GM12878 (cell line): ENCODE measurements at regions not wholly inside any gene's neighbourhood (a gene's known extent, or its start where the extent isn't known, plus 50 kb on each side); places are given as distances from the start of the nearest gene placed in this dataset.

ENCODE experiments used
- ATAC-seq: fragments of 200-7000 bp; cut with Tn5 transposase; 3 replicates; pipeline ENCODE4 v1.9.1; 2020; ENCODE audit warnings: mild to moderate bottlenecking, moderate library complexity
- BruUV-seq: library from RNA; stranded (reverse); fragments of 400-500 nt; replicated peaks from 2 replicates; lab custom pipeline; 2021; lab: Mats Ljungman, UMichigan
- CTCF ChIA-PET: fragments of 300-600 bp; sonication (Branson Sonifier 250); formaldehyde crosslinking; extraction: SDS; loops from one replicate; lab custom pipeline; 2021; ENCODE audit warnings: inconsistent platforms; lab: Yijun Ruan, JAX
- POLR2A ChIA-PET: fragments of 350-600 bp; formaldehyde crosslinking; extraction: SDS; loops from one replicate; lab custom pipeline; 2021; ENCODE audit warnings: inconsistent platforms; lab: Charles Lee
- RAD21 ChIA-PET: fragments of 300-600 bp; sonication (Branson Sonifier 250); formaldehyde crosslinking; loops from one replicate; lab custom pipeline; 2023; ENCODE audit warnings: antibody characterized with exemption; ENCODE audit not compliant: unreplicated experiment; lab: Charles Lee
- SMC1A ChIA-PET: fragments of 300-600 bp; sonication (Branson Sonifier 250); formaldehyde crosslinking; loops from one replicate; lab custom pipeline; 2023; ENCODE audit not compliant: unreplicated experiment, uncharacterized antibody; lab: Charles Lee
- DNase-seq: peaks from one replicate; pipeline ENCODE4 v3.0.0-alpha.2; 2011; ENCODE audit warnings: low read depth, low spot score
- FAIRE-seq: peaks from 3 replicates; lab custom pipeline; 2011; peaks lifted over from hg19 to GRCh38; lab: Jason Lieb, UNC
- H2AFZ ChIP-seq: 2 replicates; pipeline ENCODE4 v1.6.0; 2011; ENCODE audit warnings: low read depth, low read length, control low read depth; ENCODE audit not compliant: control insufficient read depth
- H3K27ac ChIP-seq: 2 replicates; pipeline ENCODE4 v1.5.1; 2011; ENCODE audit warnings: control low read depth; ENCODE audit not compliant: control insufficient read depth, insufficient read depth
- H3K27me3 ChIP-seq, 2 experiments: replicated peaks in 1 of 2; 2 replicates each; pipeline versions ENCODE4 v1.6.0 to v1.6.1; 2011; ENCODE audit warnings: low read length in 1 of 2; ENCODE audit not compliant: control insufficient read depth in 2 of 2, insufficient read depth in 2 of 2
- H3K36me3 ChIP-seq, 2 experiments: 2 replicates each; pipeline ENCODE4 v1.5.1; 2011; ENCODE audit warnings: low read length in 1 of 2; ENCODE audit not compliant: control insufficient read depth in 2 of 2, insufficient read depth in 2 of 2
- H3K4me1 ChIP-seq: 2 replicates; pipeline ENCODE4 v1.6.1; 2011; ENCODE audit warnings: mild to moderate bottlenecking, low read length, moderate library complexity, mixed read lengths; ENCODE audit not compliant: control insufficient read depth, insufficient read depth
- H3K4me2 ChIP-seq: 2 replicates; pipeline ENCODE4 v1.6.0; 2011; ENCODE audit warnings: control low read depth; ENCODE audit not compliant: control insufficient read depth, insufficient read depth
- H3K4me3 ChIP-seq: fragments of 200-600 bp; sonication (generic); 2 replicates; pipeline ENCODE4 v1.5.1; 2016
- H3K79me2 ChIP-seq: 2 replicates; pipeline ENCODE4 v1.6.0; 2011; ENCODE audit warnings: low read length; ENCODE audit not compliant: control insufficient read depth, insufficient read depth
- H3K9ac ChIP-seq: 2 replicates; pipeline ENCODE4 v1.8.0; 2011; ENCODE audit warnings: low read length, control low read depth, mixed read lengths; ENCODE audit not compliant: control insufficient read depth, insufficient read depth
- H3K9me3 ChIP-seq: replicated peaks from 3 replicates; pipeline ENCODE4 v1.5.1; 2011; ENCODE audit warnings: mild to moderate bottlenecking, low read length; ENCODE audit not compliant: control insufficient read depth, insufficient read depth
- H4K20me1 ChIP-seq: 2 replicates; pipeline ENCODE4 v1.6.0; 2011; ENCODE audit not compliant: control insufficient read depth, insufficient read depth
- DPF2 ChIP-seq: fragments of 450-650 bp; IDR thresholded peaks from 2 replicates; pipeline ENCODE4 v1.6.1; 2017; ENCODE audit warnings: mild to moderate bottlenecking
- GATAD2B ChIP-seq: fragments of 450-650 bp; conservative IDR thresholded peaks from 2 replicates; pipeline ENCODE4 v1.6.1; 2017; ENCODE audit warnings: low read depth, mild to moderate bottlenecking, moderate library complexity
- KAT2A ChIP-seq: conservative IDR thresholded peaks from 2 replicates; pipeline ENCODE4 v1.6.1; 2011; ENCODE audit warnings: low read depth, low read length; ENCODE audit not compliant: control insufficient read depth
- NFXL1 ChIP-seq: fragments of 450-650 bp; IDR thresholded peaks from 2 replicates; pipeline ENCODE4 v1.6.1; 2017; ENCODE audit warnings: antibody characterized with exemption, mild to moderate bottlenecking, borderline replicate concordance
- ZBED1 ChIP-seq: IDR thresholded peaks from 2 replicates; pipeline ENCODE4 v1.6.1; 2016; ENCODE audit warnings: borderline replicate concordance
- ZNF24 ChIP-seq: fragments of 450-650 bp; IDR thresholded peaks from 2 replicates; pipeline ENCODE4 v1.6.1; 2017; ENCODE audit warnings: antibody characterized with exemption, mild to moderate bottlenecking
- WGBS: methylation state at CpG from one replicate; pipeline ENCODE4 v1.1.6; 2016; ENCODE audit warnings: low lambda C conversion rate; ENCODE audit not compliant: insufficient replicate concordance, insufficient coverage; ENCODE audit errors: missing lambda C conversion rate; 5-methylcytosine and 5-hydroxymethylcytosine counted together
- in situ Hi-C: fragments of 300-500 bp; cut with MboI; formaldehyde crosslinking; loops from 9 replicates; pipeline ENCODE4 v1.14.3; 2018; ENCODE audit warnings: mixed read lengths
- intact Hi-C: fragments of 100-400 bp; cut with micrococcal nuclease; formaldehyde crosslinking; loops from one replicate; pipeline ENCODE4 v1.14.2; 2022; ENCODE audit not compliant: unreplicated experiment
- TF ChIP-seq, protein P1 (sequence below): IDR thresholded peaks from 2 replicates; pipeline ENCODE4 v1.6.1; 2012; ENCODE audit warnings: improper control_type of control experiment, low read depth, low read length; ENCODE audit not compliant: insufficient replicate concordance

DNA sequence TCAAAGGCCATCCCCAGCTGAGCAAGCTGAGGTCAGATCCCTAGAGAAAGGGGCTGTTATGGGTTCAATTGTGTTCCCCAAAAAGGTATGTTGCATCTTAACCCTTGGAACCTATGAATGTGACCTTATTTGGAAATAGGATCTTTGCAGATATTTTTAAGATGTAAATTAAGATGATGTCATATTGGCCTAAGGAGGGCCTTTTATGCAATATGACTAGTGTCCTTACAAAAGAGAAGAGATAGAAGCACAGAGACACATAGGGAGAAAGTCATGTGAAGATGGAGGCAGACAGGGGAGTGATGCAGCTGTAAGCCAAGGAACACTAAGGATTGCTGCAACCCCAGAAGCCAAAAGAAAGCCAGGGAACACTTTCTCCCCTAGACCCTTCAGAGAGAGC is 144.3 kb upstream of the TAB2 start:
- Histone ChIP-seq H3K79me2 (no peaks in the 10 kb centered on the region), H3K27ac (no peak overlapping the region), H3K4me3 (no peak overlapping the region), H3K4me2 (no peak overlapping the region), H3K9me3 (no peaks in the 10 kb centered on the region), H3K9ac (no peak overlapping the region), H2AFZ (no peak overlapping the region), H3K4me1 (peaks cover 8% of the 10 kb centered on the region; the same call in 1 of the 2 replicates), H3K36me3 (no peaks in the 10 kb centered on the region), H4K20me1 (no peaks in the 10 kb centered on the region), H3K27me3 (no peaks in the 10 kb centered on the region)
- FAIRE-seq (no peak), ATAC-seq (no peak), DNase-seq (no peak)
- ChIA-PET CTCF (no interaction called here), SMC1A (interaction anchor here (0.8 to 2.2 kb wide), 5 partner anchors 10 to 210 kb away, joined by 3 to 9 read pairs (median 6); no protein-coding TSS in a partner anchor), POLR2A (no interaction called here), RAD21 (no interaction called here)
- no peak for TF ChIP-seq ZNF24
- no TSS peak for BruUV-seq
- intact Hi-C loops: no loop called here
- in situ Hi-C loops: no loop called here

DNA sequence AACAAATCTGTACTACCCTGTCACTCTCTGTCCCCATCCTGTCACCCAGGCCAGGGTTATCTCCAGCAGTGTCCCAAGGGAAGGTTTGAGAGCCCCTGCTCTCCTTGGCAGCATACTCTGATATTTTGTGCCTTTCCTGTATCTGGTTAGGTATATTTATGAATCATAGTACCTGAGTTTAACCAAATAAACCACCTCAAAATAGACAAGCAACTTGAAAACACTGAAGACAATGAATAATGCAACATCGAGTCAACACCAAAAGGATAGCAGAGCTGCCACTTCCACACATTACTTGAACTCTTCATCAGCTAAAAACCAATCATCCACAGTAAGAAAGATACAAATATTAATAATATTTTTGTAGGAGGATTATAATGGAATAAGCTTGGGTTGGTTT is 142.6 kb upstream of the TAB2 start:
- intact Hi-C loops: no loop called here
- SMC1A ChIA-PET: interaction anchor here (1.1 to 2.4 kb wide), 6 partner anchors 9 to 27 kb away, joined by 3 to 9 read pairs (median 6); no protein-coding TSS in a partner anchor
- no peak for TF ChIP-seq GATAD2B
- no peak for TF ChIP-seq ZBED1
- TF ChIP-seq, protein P1, sequence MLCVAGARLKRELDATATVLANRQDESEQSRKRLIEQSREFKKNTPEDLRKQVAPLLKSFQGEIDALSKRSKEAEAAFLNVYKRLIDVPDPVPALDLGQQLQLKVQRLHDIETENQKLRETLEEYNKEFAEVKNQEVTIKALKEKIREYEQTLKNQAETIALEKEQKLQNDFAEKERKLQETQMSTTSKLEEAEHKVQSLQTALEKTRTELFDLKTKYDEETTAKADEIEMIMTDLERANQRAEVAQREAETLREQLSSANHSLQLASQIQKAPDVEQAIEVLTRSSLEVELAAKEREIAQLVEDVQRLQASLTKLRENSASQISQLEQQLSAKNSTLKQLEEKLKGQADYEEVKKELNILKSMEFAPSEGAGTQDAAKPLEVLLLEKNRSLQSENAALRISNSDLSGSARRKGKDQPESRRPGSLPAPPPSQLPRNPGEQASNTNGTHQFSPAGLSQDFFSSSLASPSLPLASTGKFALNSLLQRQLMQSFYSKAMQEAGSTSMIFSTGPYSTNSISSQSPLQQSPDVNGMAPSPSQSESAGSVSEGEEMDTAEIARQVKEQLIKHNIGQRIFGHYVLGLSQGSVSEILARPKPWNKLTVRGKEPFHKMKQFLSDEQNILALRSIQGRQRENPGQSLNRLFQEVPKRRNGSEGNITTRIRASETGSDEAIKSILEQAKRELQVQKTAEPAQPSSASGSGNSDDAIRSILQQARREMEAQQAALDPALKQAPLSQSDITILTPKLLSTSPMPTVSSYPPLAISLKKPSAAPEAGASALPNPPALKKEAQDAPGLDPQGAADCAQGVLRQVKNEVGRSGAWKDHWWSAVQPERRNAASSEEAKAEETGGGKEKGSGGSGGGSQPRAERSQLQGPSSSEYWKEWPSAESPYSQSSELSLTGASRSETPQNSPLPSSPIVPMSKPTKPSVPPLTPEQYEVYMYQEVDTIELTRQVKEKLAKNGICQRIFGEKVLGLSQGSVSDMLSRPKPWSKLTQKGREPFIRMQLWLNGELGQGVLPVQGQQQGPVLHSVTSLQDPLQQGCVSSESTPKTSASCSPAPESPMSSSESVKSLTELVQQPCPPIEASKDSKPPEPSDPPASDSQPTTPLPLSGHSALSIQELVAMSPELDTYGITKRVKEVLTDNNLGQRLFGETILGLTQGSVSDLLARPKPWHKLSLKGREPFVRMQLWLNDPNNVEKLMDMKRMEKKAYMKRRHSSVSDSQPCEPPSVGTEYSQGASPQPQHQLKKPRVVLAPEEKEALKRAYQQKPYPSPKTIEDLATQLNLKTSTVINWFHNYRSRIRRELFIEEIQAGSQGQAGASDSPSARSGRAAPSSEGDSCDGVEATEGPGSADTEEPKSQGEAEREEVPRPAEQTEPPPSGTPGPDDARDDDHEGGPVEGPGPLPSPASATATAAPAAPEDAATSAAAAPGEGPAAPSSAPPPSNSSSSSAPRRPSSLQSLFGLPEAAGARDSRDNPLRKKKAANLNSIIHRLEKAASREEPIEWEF: no peak
- no peak for TF ChIP-seq DPF2
- TF ChIP-seq NFXL1: no peak
- TF ChIP-seq KAT2A: no peak
- TF ChIP-seq, all 136 proteins: peak for 0
- H3K9ac ChIP-seq: no peak overlapping the region
- ChIA-PET RAD21 (no interaction called here), CTCF (interaction anchor here (0.8 to 1.8 kb wide), 4 partner anchors 10 to 84 kb away, joined by 3 to 5 read pairs (median 4); no protein-coding TSS in a partner anchor), POLR2A (no interaction called here)
- no peaks in the 10 kb centered on the region for H3K9me3 ChIP-seq
- FAIRE-seq (no peak), ATAC-seq (no peak), DNase-seq (no peak)
- H2AFZ ChIP-seq: no peak overlapping the region
- H3K27me3 ChIP-seq: no peaks in the 10 kb centered on the region
- no peak overlapping the region for H3K27ac ChIP-seq
- WGBS: 0% methylated on average over 1 of the region's 1 CpG
- no peak overlapping the region for H3K4me2 ChIP-seq
- no peaks in the 10 kb centered on the region for H3K36me3 ChIP-seq
- H3K4me1 ChIP-seq: no peaks in the 10 kb centered on the region
- H3K4me3 ChIP-seq: no peak overlapping the region
- H4K20me1 ChIP-seq: no peaks in the 10 kb centered on the region
- no TSS peak for BruUV-seq
- in situ Hi-C loops: no loop called here
- no peaks in the 10 kb centered on the region for H3K79me2 ChIP-seq
